Muscle of leg (tissue), 3 donors: ENCODE measurements at regions not wholly inside any gene's neighbourhood (a gene's known extent, or its start where the extent isn't known, plus 50 kb on each side); places are given as distances from the start of the nearest gene placed in this dataset.

ENCODE experiments used
- DNase-seq: peaks from one replicate; pipeline ENCODE4 v3.0.0; 2013
- H3K27ac ChIP-seq: one replicate; pipeline ENCODE4 v1.5.1; 2013; ENCODE audit warnings: mild to moderate bottlenecking, low read length, control low read depth
- H3K27me3 ChIP-seq: one replicate; pipeline ENCODE4 v1.6.1; 2013; ENCODE audit warnings: low read length; ENCODE audit not compliant: control insufficient read depth, insufficient read depth
- H3K36me3 ChIP-seq: one replicate; pipeline ENCODE4 v1.6.1; 2013; ENCODE audit warnings: low read length; ENCODE audit not compliant: control insufficient read depth, insufficient read depth
- H3K4me1 ChIP-seq: one replicate; pipeline ENCODE4 v1.6.1; 2013; ENCODE audit warnings: low read length; ENCODE audit not compliant: control insufficient read depth, insufficient read depth
- H3K4me3 ChIP-seq: one replicate; pipeline ENCODE4 v1.5.1; 2013; ENCODE audit warnings: low read length, control low read depth
- H3K9me3 ChIP-seq: replicated peaks from 2 replicates; pipeline ENCODE4 v1.6.1; 2013; ENCODE audit warnings: low read depth, low read length; ENCODE audit not compliant: control insufficient read depth
- WGBS: methylation state at CpG from one replicate; pipeline ENCODE4 v1.1.5; 2013; ENCODE audit warnings: missing lambda C conversion rate; ENCODE audit not compliant: insufficient coverage; 5-methylcytosine and 5-hydroxymethylcytosine counted together

- Histone ChIP-seq H3K27ac (no peak overlapping the region), H3K27me3 (no peaks in the 10 kb centered on the region), H3K36me3 (no peaks in the 10 kb centered on the region), H3K4me3 (no peak overlapping the region), H3K4me1 (no peaks in the 10 kb centered on the region), H3K9me3 (no peaks in the 10 kb centered on the region)
- DNase-seq = no peak
- WGBS = 95% methylated on average over 2 of the region's 4 CpGs
Observed at GRCh38 chr12:84712747-84713146, 199.9 kb downstream of the SLC6A15 start.

- Histone ChIP-seq H3K27ac (no peak overlapping the region), H3K27me3 (no peaks in the 10 kb centered on the region), H3K4me3 (no peak overlapping the region), H3K4me1 (no peaks in the 10 kb centered on the region), H3K36me3 (no peaks in the 10 kb centered on the region), H3K9me3 (no peaks in the 10 kb centered on the region)
- DNase-seq = no peak
Observed at GRCh38 chr12:84706374-84706773, 206.2 kb downstream of the SLC6A15 start.

GRCh38 chr12:84704856-84705255 is 207.7 kb downstream of the SLC6A15 start:
- DNase-seq = no peak
- Histone ChIP-seq H3K9me3 (no peaks in the 10 kb centered on the region), H3K4me1 (no peaks in the 10 kb centered on the region), H3K4me3 (no peak overlapping the region), H3K36me3 (no peaks in the 10 kb centered on the region), H3K27me3 (no peaks in the 10 kb centered on the region), H3K27ac (no peak overlapping the region)

GRCh38 chr12:84702001-84702400 is 210.6 kb downstream of the SLC6A15 start:
- 0% methylated on average over 2 of the region's 2 CpGs for WGBS
- no peaks in the 10 kb centered on the region for H3K27me3 ChIP-seq
- H3K36me3 ChIP-seq = no peaks in the 10 kb centered on the region
- no peak overlapping the region for H3K27ac ChIP-seq
- H3K4me3 ChIP-seq = no peak overlapping the region
- DNase-seq = peak; percentile 54
- no peaks in the 10 kb centered on the region for H3K9me3 ChIP-seq
- H3K4me1 ChIP-seq = no peaks in the 10 kb centered on the region

GRCh38 chr12:84701041-84701440 is 211.6 kb downstream of the SLC6A15 start:
- H3K27ac ChIP-seq = no peak overlapping the region
- H3K27me3 ChIP-seq = no peaks in the 10 kb centered on the region
- H3K4me1 ChIP-seq = no peaks in the 10 kb centered on the region
- H3K36me3 ChIP-seq = no peaks in the 10 kb centered on the region
- no peaks in the 10 kb centered on the region for H3K9me3 ChIP-seq
- no peak overlapping the region for H3K4me3 ChIP-seq
- WGBS = 100% methylated on average over 1 of the region's 3 CpGs
- no peak for DNase-seq

- WGBS = 100% methylated on average over 1 of the region's 3 CpGs
- DNase-seq = no peak
Observed at GRCh38 chr12:84698576-84699333, 213.8 kb downstream of the SLC6A15 start.

GRCh38 chr12:84696908-84697540 is 215.6 kb downstream of the SLC6A15 start:
- H3K36me3 ChIP-seq = no peaks in the 10 kb centered on the region
- DNase-seq = peak; percentile 65
- WGBS = no CpG with 5 or more reads among the region's 3 CpGs

More at GRCh38 chr12:84698576-84699333, 213.8 kb downstream of the SLC6A15 start:
- Histone ChIP-seq H3K27ac (no peak overlapping the region), H3K4me3 (no peak overlapping the region), H3K4me1 (no peaks in the 10 kb centered on the region), H3K27me3 (no peaks in the 10 kb centered on the region), H3K36me3 (no peaks in the 10 kb centered on the region), H3K9me3 (no peaks in the 10 kb centered on the region)

GRCh38 chr12:84696281-84696680 is 216.3 kb downstream of the SLC6A15 start:
- Histone ChIP-seq H3K4me1 (no peaks in the 10 kb centered on the region), H3K36me3 (no peaks in the 10 kb centered on the region), H3K27ac (no peak overlapping the region), H3K9me3 (no peaks in the 10 kb centered on the region), H3K27me3 (no peaks in the 10 kb centered on the region), H3K4me3 (no peak overlapping the region)
- WGBS = no CpG with 5 or more reads among the region's 2 CpGs
- DNase-seq = peak; percentile 44

More at GRCh38 chr12:84696908-84697540, 215.6 kb downstream of the SLC6A15 start:
- Histone ChIP-seq H3K4me1 (no peaks in the 10 kb centered on the region), H3K4me3 (no peak overlapping the region), H3K9me3 (no peaks in the 10 kb centered on the region), H3K27me3 (no peaks in the 10 kb centered on the region), H3K27ac (no peak overlapping the region)

- Histone ChIP-seq H3K4me1 (no peaks in the 10 kb centered on the region), H3K4me3 (no peak overlapping the region), H3K36me3 (no peaks in the 10 kb centered on the region), H3K27ac (no peak overlapping the region), H3K9me3 (no peaks in the 10 kb centered on the region), H3K27me3 (no peaks in the 10 kb centered on the region)
- DNase-seq = peak; percentile 69
Observed at GRCh38 chr12:84694116-84694515, 218.5 kb downstream of the SLC6A15 start.

- no peak overlapping the region for H3K4me3 ChIP-seq
- no peaks in the 10 kb centered on the region for H3K4me1 ChIP-seq
- H3K27me3 ChIP-seq = no peaks in the 10 kb centered on the region
- H3K27ac ChIP-seq = peak overlapping the region; percentile 15
- H3K9me3 ChIP-seq = no peaks in the 10 kb centered on the region
- H3K36me3 ChIP-seq = no peaks in the 10 kb centered on the region
- peak; percentile 87 for DNase-seq
Observed at GRCh38 chr12:84692071-84692470, 220.5 kb downstream of the SLC6A15 start.
